ENCODE measurements at regions not wholly inside any gene's neighbourhood (a gene's known extent, or its start where the extent isn't known, plus 50 kb on each side); places are given as distances from the start of the nearest gene placed in this dataset.

- TF ChIP-seq CTCF (IDR thresholded peaks at IDR 0.05) = no peak
- no peak for TF ChIP-seq POLR2A (IDR thresholded peaks at IDR 0.05)
Observed at GRCh38 chr11:50220651-50221050, 188.0 kb downstream of the OR4C45 start.

All from lower leg skin (tissue), 3 donors.